D721Med (cell line): ENCODE measurements at regions not wholly inside any gene's neighbourhood (a gene's known extent, or its start where the extent isn't known, plus 50 kb on each side); places are given as distances from the start of the nearest gene placed in this dataset.

ENCODE experiments used
- DNase-seq: peaks from one replicate; pipeline ENCODE4 v3.0.0; 2011; ENCODE audit warnings: low spot score; ENCODE audit not compliant: insufficient read length
- FAIRE-seq: peaks from 2 replicates; lab custom pipeline; 2011; peaks lifted over from hg19 to GRCh38; lab: Jason Lieb, UNC
- TF ChIP-seq, protein P1 (sequence below): IDR thresholded peaks from 2 replicates; pipeline ENCODE4 v1.5.1; 2012; ENCODE audit warnings: mild to moderate bottlenecking, control low read depth; ENCODE audit not compliant: insufficient read depth; ENCODE audit errors: missing control alignments

DNA sequence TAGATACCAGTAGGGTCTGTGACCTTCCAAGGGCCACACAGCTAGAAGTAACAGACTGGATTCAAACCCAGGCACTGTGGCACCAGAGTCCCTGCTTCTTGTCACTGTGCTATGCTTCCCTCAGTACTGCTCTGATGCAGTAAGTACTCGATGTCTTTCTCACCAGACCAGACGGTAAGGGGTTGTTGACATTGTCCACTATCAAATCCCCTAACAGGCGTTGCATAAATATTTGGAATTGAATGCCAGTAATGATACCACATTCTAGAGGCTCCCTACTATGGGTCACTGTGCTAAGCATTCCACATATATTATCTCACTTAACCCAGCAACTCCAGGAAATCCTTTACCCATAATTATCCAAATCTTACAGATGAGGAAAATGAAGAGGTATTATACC, 223.1 kb downstream of the C1D start:
- FAIRE-seq (no peak), DNase-seq (no peak)
- TF ChIP-seq, protein P1, sequence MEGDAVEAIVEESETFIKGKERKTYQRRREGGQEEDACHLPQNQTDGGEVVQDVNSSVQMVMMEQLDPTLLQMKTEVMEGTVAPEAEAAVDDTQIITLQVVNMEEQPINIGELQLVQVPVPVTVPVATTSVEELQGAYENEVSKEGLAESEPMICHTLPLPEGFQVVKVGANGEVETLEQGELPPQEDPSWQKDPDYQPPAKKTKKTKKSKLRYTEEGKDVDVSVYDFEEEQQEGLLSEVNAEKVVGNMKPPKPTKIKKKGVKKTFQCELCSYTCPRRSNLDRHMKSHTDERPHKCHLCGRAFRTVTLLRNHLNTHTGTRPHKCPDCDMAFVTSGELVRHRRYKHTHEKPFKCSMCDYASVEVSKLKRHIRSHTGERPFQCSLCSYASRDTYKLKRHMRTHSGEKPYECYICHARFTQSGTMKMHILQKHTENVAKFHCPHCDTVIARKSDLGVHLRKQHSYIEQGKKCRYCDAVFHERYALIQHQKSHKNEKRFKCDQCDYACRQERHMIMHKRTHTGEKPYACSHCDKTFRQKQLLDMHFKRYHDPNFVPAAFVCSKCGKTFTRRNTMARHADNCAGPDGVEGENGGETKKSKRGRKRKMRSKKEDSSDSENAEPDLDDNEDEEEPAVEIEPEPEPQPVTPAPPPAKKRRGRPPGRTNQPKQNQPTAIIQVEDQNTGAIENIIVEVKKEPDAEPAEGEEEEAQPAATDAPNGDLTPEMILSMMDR: no peak

DNA sequence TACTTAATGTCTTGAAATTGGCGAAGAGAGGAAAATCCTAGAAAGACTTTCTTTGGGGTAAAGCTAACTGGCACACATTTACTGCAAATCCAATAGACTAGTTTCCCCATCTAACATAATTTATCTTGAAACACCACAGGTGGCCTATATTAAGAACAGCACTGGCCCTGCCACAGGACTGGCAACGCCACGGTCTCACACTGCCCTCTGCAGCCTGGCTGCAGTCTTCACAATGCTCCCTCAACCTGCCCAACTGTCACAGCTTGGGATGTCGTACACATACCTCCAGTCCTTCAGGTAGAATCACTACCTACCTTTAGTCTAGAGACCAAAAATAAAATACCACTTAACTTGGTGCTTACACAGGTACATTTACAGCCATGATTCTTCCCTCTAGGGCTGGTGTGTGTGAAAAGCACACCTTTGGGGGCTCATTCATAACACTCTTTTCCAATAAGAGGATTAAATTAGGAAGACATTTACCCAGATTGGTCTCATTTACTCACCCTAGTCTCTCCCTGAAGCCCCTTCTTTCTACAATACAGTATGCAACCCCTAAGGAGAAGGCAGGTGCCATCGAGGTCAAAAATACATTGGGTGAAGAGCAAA, 222.2 kb downstream of the C1D start:
- FAIRE-seq (no peak), DNase-seq (peak; percentile 33)
- TF ChIP-seq, protein P1: peak; percentile 81

DNA sequence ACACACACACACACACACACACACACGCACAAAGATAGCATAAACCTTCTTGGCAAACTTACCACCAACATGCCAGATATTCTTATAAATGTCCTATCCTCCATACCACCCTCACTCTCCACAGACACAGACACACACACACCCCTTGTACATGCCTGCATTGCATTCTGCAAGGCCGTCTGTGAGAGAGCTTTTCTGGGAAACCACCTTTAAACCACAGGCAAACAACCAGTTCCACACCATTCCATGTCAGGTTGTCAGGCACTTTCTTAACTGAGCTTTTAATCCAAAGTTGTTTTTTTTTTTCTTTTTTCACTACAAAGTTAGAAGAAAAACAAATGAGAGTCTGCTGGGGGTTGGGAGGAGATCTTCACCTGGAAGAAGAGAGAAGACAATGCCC, 221.1 kb downstream of the C1D start:
- TF ChIP-seq, protein P1: no peak
- FAIRE-seq (no peak), DNase-seq (no peak)

DNA sequence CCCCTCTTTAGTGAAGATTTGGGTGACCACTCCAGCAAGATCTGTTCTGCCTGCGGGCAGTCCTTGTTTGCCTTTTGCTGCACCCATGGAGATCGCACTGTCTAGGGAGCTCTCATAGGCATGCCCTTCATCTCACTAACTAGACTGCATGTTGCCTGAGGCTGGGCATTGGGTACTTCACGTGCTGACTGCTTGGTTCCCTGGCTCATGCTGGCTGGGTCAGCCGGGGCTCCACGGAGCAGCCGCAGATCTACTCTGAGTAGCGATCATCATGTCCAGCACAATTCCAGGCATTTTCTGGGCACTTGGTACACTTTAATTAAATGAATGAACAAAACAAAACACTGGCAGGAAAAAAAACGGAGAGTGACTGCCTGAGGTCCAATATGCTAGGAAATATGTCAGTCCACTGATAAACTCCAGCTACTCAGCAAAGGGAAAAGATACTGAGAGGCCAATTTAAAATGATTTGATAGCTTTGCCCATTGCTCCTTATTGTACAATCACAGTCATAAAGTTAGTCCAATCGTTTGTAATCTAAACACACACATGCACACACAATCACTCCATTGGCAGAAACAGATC, 220.3 kb downstream of the C1D start:
- FAIRE-seq (no peak), DNase-seq (no peak)
- TF ChIP-seq, protein P1: no peak

DNA sequence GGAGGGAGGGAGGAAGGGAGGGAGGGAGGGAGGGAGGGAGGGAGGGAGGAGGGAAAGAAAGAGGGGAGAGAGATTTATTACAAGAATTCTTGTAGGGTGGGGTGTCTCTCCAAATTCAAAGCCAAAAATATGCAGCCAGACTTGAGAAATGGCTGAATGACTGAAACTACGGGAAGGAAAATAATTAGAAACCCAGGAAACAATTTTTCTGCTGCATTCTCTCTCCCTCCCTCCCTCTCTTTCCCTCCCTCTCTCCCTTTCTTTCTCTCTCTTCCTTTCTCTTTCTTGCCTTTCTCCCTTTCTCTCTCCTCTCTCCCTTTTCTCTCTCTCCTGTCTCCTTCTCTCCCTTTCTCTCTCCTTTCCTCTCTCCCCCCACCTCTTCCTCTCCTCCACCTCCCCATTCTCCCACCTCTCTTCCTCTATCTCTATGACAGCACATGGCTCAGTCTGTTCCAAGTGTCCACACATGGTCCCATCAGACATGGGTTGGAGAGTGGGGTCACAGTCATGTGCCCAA, 218.7 kb downstream of the C1D start:
- TF ChIP-seq, protein P1: no peak
- DNase-seq: no peak
- no peak for FAIRE-seq

DNA sequence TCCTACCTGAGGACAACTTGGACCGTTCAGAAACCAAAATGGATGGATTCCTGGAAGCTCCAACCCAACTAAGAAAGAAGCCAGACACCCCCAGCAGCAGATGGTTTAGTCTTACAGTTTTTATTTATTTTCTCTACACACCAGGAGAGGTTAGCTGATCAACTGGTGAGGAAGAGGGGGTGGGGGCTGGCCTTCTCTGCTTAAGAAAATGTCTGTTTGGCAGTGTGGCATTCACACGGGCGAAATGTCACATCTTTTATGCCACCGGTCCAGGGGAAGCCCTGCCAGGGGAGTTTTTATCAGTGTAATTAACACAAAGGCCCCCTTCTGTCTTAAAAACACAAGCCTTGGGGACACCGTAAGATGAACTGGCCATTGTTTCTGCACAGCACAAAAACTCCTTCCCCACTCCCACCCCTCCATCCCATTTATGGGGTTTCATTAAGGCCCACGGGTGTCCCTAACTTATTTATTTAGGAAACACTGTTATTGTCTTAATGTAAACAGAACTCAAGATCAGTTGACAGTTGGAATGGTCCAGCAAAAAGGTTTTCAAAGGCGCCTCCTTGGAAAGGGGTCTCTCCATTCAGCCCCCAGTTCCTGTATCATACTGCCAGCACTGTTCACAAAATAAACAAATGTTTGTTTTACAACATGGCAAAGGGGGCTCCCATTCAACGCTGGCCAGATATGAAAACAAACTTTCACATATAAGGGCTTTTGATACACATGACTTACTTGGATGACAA, 217.0 kb downstream of the C1D start:
- no peak for FAIRE-seq
- DNase-seq: no peak
- TF ChIP-seq, protein P1: no peak
